GM18505 (cell line): ENCODE measurements at regions not wholly inside any gene's neighbourhood (a gene's known extent, or its start where the extent isn't known, plus 50 kb on each side); places are given as distances from the start of the nearest gene placed in this dataset.

Experiments
- ATAC-seq: cut with Tn5 transposase; IDR thresholded peaks from one replicate; pipeline ENCODE4 v1.9.1; 2021; ENCODE audit not compliant: unreplicated experiment
- POLR2A ChIP-seq: IDR thresholded peaks from 4 replicates; pipeline ENCODE4 v1.6.1; 2011; ENCODE audit warnings: borderline replicate concordance; ENCODE audit not compliant: insufficient read depth, insufficient read length; ENCODE audit errors: extremely low read depth

GRCh38 chr5:56523790-56524575, 290.9 kb upstream of the ANKRD55 start:
- no peak for TF ChIP-seq POLR2A
- no peak for ATAC-seq

DNA sequence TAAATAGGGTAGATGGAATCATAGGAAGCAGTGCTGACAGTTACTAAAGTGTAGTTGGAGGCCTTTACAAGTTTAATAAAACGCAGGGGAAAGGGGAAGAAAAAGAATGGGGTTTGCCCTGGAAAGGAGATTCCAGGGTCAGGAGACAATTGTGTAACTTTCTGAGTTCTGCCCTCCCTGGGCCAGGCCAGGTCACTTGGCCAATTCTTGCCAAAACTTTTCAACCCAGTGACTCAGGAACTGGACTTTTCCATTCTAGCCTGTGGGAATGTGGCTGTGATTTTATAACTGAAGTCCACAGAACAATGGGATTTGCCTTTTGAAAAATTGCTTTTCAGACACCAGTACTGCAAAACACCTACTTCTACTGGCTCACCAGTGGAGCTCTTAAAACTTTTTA, 289.8 kb upstream of the ANKRD55 start:
- no peak for ATAC-seq
- TF ChIP-seq POLR2A, result no peak

- ATAC-seq, result no peak
- TF ChIP-seq POLR2A, result no peak
Measured at GRCh38 chr5:56522169-56522568, 289.0 kb upstream of the ANKRD55 start.

- ATAC-seq, result no peak
- no peak for TF ChIP-seq POLR2A
Measured at GRCh38 chr5:56520986-56521730, 288.0 kb upstream of the ANKRD55 start.

GRCh38 chr5:56518820-56519219, 285.7 kb upstream of the ANKRD55 start:
- TF ChIP-seq POLR2A, result no peak
- no peak for ATAC-seq

DNA sequence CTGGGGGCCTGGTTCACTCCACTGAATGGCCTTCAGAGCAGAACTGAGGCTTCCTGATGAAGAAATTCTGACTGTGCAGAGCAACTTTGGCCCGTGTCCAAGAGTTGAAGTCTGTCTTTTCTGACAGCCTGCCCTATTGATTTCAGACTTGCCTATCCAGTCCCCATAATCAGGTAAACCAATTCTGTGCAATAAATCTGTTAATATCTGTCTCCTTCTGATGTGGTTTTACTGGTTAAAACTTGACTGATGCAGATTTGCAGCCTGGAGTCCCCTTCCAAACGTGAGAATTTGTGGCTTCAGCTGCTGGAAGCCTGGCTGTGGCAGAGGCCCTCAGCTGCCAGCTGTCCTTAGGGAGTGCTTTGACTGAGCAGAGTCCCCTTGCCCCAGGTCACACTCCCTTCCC, 283.9 kb upstream of the ANKRD55 start:
- no peak for TF ChIP-seq POLR2A
- no peak for ATAC-seq

DNA sequence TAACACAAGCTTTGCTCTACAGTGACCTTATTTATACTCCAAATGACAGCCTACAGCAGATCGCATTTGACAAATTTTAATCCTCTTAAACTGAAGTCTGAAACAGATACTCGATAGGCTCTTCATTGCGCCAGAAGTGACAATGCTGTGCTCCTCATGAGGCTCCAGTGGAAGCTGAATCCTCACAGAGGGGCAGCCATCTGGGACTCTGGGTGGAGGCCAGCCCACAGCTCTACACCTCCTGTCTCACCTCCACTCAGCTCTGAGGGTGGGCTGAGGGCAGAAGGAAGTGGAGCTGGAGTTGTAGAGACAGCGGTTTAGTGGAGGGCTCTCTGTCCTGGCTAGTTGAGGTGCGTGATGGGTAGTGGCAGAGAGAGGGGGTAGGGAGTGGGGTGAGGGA, 283.3 kb upstream of the ANKRD55 start:
- ATAC-seq, result no peak
- TF ChIP-seq POLR2A, result no peak

GRCh38 chr5:56516035-56516434, 282.9 kb upstream of the ANKRD55 start:
- no peak for ATAC-seq
- no peak for TF ChIP-seq POLR2A

DNA sequence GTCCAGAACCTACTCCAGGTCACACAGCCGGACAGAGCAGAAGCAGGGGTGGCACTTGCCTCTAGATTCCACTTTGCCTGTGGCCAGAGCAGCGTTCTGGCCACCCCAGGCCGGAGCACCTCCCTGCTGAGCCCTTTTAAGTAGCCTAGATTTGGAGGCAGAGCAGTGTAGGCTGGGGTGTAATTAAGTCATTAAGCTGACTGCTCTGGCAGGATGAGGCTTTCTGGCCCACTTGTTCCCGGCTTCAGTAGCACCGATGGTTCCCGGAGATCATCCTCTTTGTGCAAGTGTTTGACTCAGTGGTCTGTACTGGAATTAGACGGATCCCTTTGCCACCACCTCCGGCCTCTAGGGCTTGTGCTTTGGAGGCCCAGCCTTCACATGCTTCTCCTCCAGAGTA, 281.9 kb upstream of the ANKRD55 start:
- no peak for ATAC-seq
- no peak for TF ChIP-seq POLR2A

- TF ChIP-seq POLR2A, result no peak
- no peak for ATAC-seq
Measured at GRCh38 chr5:56514245-56514644, 281.1 kb upstream of the ANKRD55 start.

- ATAC-seq, result no peak
- TF ChIP-seq POLR2A, result no peak
Measured at GRCh38 chr5:56513141-56513540, 280.0 kb upstream of the ANKRD55 start.

DNA sequence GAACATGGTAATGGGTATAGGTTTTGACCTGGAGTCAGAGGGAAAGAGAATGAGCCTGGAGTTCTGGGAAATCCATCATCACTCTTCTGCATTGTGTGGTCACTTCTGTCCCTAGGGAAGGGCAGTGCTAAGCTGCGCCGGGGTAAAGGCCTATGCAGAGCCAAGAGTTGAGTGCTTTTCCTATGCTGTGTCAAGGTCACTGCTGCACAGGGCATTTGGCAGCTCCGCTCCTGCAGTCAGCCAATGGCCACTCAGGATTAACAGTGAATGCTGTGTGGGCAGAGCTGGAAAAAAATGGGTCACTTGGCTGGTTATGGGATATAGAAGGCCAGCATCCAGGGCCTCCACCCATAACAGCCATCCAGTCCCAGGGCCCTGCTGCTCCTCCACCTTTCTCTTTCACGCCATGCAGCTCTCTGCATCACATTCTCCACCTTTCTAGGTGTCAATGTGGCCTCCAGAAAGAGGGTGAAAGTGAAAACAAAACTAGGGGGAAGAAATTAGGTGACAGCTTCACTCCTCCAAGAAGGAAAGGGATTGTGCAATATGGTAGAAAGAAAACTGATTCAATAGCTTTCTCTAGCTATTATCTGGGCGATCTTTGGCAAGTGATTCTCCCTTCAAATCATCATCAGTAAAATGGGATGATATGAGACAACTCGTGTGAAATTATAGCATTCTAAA, 279.3 kb upstream of the ANKRD55 start:
- TF ChIP-seq POLR2A, result no peak
- ATAC-seq, result no peak

DNA sequence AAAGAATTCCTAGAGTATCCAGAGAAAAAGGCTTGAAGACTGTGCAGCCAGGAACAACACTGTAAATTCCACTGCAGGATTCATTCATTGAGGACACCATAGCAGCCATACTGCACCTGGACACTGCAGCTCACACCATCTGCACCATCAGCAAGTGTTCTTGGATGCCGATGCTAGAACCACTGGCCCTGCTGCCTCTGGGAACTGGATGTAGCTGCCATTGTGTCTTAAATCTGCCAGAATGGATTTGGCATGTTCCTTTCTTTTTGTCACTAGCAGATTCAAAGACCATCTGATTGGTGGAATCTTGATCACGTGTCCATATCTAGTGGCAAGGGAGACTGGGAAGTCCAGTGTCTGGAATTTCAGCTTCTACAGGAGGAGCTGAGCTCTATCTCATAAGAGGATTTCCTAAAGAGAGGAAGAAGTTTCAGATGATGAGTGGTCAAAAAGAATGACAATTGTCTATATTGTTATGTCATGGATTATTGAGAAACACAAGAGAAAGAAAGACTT, 278.3 kb upstream of the ANKRD55 start:
- no peak for TF ChIP-seq POLR2A
- ATAC-seq, result no peak

DNA sequence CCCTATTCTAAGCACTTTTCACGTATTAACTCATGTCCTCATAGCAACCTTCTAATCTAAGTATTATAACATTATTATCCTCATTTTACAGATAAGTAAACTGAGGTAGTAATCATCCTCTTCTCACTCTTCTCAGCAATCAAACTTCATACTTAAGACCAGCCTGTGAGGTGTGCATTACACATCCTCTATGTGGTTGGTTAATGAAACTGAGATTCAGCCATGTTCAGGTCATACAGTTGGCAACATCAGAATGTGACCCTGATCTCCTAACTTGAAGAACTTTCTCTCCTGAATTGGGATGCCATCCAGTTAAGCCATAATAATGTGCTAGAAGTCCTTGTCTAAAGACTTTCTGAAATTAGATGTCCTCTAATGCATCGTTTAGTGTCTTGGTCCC, 275.1 kb upstream of the ANKRD55 start:
- TF ChIP-seq POLR2A, result no peak
- no peak for ATAC-seq

- TF ChIP-seq POLR2A, result no peak
- no peak for ATAC-seq
Measured at GRCh38 chr5:56507351-56507930, 274.3 kb upstream of the ANKRD55 start.
